ENCODE measurements at regions not wholly inside any gene's neighbourhood (a gene's known extent, or its start where the extent isn't known, plus 50 kb on each side); places are given as distances from the start of the nearest gene placed in this dataset.
"Not testable (repeated sequence)": the region's sequence is repeated elsewhere in the genome, so short reads cannot be mapped to it uniquely, and the experiment has no call there.

- H3K27me3 Mint-ChIP-seq = peaks cover 46% of the 10 kb centered on the region
- H3K4me3 Mint-ChIP-seq = no peak overlapping the region
- no peaks in the 10 kb centered on the region for H3K36me3 Mint-ChIP-seq
- no peak for DNase-seq
- no peaks in the 10 kb centered on the region for H3K9me3 Mint-ChIP-seq
- H3K4me1 Mint-ChIP-seq = no peaks in the 10 kb centered on the region
- no peak overlapping the region for H3K27ac Mint-ChIP-seq
These were observed 103.4 kb upstream of the STMND1 start for GRCh38 chr6:16998461-16998860.

DNA sequence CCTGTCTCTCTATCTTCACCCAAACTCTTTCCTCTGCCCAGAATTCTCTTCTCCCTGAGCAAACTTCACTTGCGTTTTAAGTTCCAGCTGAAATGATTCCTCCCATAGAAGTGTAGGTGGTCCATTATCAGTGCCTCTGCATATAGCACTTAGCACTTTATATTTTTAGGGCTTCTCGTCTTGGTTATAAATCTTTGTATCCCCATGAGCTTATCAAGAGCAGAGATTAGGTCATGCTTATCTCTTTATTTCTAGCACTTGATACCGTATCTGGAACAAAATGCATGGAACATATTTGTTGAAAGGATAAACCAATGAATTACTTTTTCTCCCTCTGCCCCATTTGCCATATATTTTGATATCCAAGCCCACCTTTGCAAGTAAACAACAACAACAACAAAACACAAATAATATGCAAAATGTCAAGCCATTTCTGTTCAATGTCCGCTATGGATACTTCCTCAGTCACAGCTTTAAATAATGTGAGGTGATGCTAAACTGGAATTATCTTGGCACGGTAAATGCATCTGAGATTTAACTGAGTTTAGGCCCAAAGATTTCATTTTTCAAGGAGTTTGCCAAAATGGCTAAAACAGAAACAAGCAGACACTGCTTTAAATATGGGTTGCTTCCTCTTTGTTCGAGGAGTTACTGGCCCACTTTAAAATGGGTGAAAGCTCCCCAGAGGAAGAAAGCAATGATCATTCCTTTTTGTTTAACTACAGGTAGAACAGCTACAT is 106.2 kb upstream of the STMND1 start:
- Mint-ChIP-seq H3K4me1 (no peaks in the 10 kb centered on the region), H3K27me3 (peaks cover 26% of the 10 kb centered on the region), H3K9me3 (no peaks in the 10 kb centered on the region), H3K27ac (no peak overlapping the region), H3K36me3 (no peaks in the 10 kb centered on the region), H3K4me3 (no peak overlapping the region)
- DNase-seq = no peak

DNA sequence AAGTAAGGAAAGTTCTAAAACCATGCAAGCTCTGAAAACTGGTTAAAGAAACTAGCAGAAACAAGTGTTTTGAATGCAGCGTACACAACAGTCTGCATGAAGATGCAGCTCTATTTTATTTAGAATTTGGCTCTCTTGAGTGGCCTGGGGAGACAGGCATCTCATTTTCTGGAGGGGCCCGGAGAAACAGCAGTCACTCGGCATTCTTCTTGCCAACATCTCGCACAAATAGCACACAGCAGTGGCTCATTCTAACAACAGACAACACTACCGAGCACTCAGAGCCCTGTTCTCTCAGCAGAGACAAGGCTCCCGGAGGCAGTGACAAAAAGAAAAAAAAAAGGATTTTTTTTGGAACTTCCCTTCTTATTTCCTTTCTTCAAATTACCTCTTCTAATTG is 108.5 kb upstream of the STMND1 start:
- H3K27ac Mint-ChIP-seq = no peak overlapping the region
- H3K27me3 Mint-ChIP-seq = peaks cover 12% of the 10 kb centered on the region
- no peak for DNase-seq
- no peaks in the 10 kb centered on the region for H3K4me1 Mint-ChIP-seq
- H3K36me3 Mint-ChIP-seq = peaks cover 4% of the 10 kb centered on the region
- H3K4me3 Mint-ChIP-seq = no peak overlapping the region
- peaks cover 10% of the 10 kb centered on the region for H3K9me3 Mint-ChIP-seq

GRCh38 chr6:16991981-16992629 is 109.7 kb upstream of the STMND1 start:
- DNase-seq = no peak
- Mint-ChIP-seq H3K9me3 (peaks cover 17% of the 10 kb centered on the region), H3K27me3 (peaks cover 9% of the 10 kb centered on the region), H3K4me1 (no peaks in the 10 kb centered on the region), H3K27ac (no peak overlapping the region), H3K4me3 (no peak overlapping the region), H3K36me3 (peaks cover 4% of the 10 kb centered on the region)

GRCh38 chr6:16989976-16990375 is 111.9 kb upstream of the STMND1 start:
- not testable (repeated sequence) for H3K4me1 Mint-ChIP-seq, H3K36me3 Mint-ChIP-seq, H3K4me3 Mint-ChIP-seq, H3K27ac Mint-ChIP-seq, DNase-seq
- Mint-ChIP-seq H3K27me3 (peaks cover 23% of the 10 kb centered on the region), H3K9me3 (peaks cover 17% of the 10 kb centered on the region)

GRCh38 chr6:16989382-16989781 is 112.5 kb upstream of the STMND1 start:
- H3K27ac Mint-ChIP-seq = no peak overlapping the region
- peaks cover 17% of the 10 kb centered on the region for H3K9me3 Mint-ChIP-seq
- H3K4me1 Mint-ChIP-seq = no peaks in the 10 kb centered on the region
- H3K27me3 Mint-ChIP-seq = peaks cover 28% of the 10 kb centered on the region
- no peak overlapping the region for H3K4me3 Mint-ChIP-seq
- peaks cover 4% of the 10 kb centered on the region for H3K36me3 Mint-ChIP-seq
- no peak for DNase-seq

DNA sequence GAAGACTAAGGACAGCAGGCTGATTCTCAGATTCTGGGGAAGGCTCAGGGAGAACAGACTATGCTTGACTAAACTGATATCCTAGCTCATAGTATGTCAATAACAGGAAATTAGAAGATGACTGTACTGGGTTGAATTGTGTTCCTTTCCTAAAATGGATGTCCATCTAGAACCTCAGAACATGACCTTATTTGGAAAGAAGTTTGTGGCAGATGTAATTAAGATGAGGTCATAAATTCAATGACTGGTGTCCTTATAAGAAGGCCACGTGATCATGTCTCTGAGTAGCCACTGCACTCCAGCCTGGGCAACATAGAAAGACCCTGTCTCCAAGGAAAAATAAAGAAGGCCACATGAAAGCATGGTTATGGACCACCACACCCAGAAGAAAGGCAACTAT is 113.9 kb upstream of the STMND1 start:
- Mint-ChIP-seq H3K27ac (no peak overlapping the region), H3K27me3 (peaks cover 33% of the 10 kb centered on the region)

GRCh38 chr6:16985513-16986284 is 116.2 kb upstream of the STMND1 start:
- DNase-seq = no peak
- peaks cover 4% of the 10 kb centered on the region for H3K36me3 Mint-ChIP-seq
- no peak overlapping the region for H3K27ac Mint-ChIP-seq
- peaks cover 17% of the 10 kb centered on the region for H3K9me3 Mint-ChIP-seq
- H3K4me3 Mint-ChIP-seq = no peak overlapping the region
- no peaks in the 10 kb centered on the region for H3K4me1 Mint-ChIP-seq
- H3K27me3 Mint-ChIP-seq = peaks cover 34% of the 10 kb centered on the region

More for the DNA sequence above, 113.9 kb upstream of the STMND1 start:
- Mint-ChIP-seq H3K9me3 (peaks cover 17% of the 10 kb centered on the region), H3K36me3 (peaks cover 4% of the 10 kb centered on the region), H3K4me1 (no peaks in the 10 kb centered on the region), H3K4me3 (no peak overlapping the region)
- no peak for DNase-seq

- Mint-ChIP-seq H3K27ac (no peak overlapping the region), H3K36me3 (no peaks in the 10 kb centered on the region), H3K4me3 (no peak overlapping the region), H3K9me3 (peaks cover under 1% of the 10 kb centered on the region), H3K27me3 (peaks cover 52% of the 10 kb centered on the region), H3K4me1 (no peaks in the 10 kb centered on the region)
- no peak for DNase-seq
These were observed 119.0 kb upstream of the STMND1 start for GRCh38 chr6:16982807-16983206.

- no peak for DNase-seq
- peaks cover 53% of the 10 kb centered on the region for H3K27me3 Mint-ChIP-seq
- H3K4me1 Mint-ChIP-seq = no peaks in the 10 kb centered on the region
- no peaks in the 10 kb centered on the region for H3K36me3 Mint-ChIP-seq
- H3K9me3 Mint-ChIP-seq = no peaks in the 10 kb centered on the region
- H3K4me3 Mint-ChIP-seq = no peak overlapping the region
- H3K27ac Mint-ChIP-seq = no peak overlapping the region
These were observed 122.0 kb upstream of the STMND1 start for GRCh38 chr6:16979677-16980370.

- H3K4me3 Mint-ChIP-seq = no peak overlapping the region
- no peaks in the 10 kb centered on the region for H3K9me3 Mint-ChIP-seq
- H3K4me1 Mint-ChIP-seq = no peaks in the 10 kb centered on the region
- no peak for DNase-seq
- peaks cover 52% of the 10 kb centered on the region for H3K27me3 Mint-ChIP-seq
- H3K27ac Mint-ChIP-seq = no peak overlapping the region
- no peaks in the 10 kb centered on the region for H3K36me3 Mint-ChIP-seq
These were observed 123.2 kb upstream of the STMND1 start for GRCh38 chr6:16978686-16979085.

GRCh38 chr6:16976385-16977183 is 125.3 kb upstream of the STMND1 start:
- H3K4me1 Mint-ChIP-seq = peaks cover 3% of the 10 kb centered on the region
- H3K9me3 Mint-ChIP-seq = no peaks in the 10 kb centered on the region
- no peaks in the 10 kb centered on the region for H3K36me3 Mint-ChIP-seq
- no peak for DNase-seq
- peaks cover 67% of the 10 kb centered on the region for H3K27me3 Mint-ChIP-seq
- no peak overlapping the region for H3K4me3 Mint-ChIP-seq
- H3K27ac Mint-ChIP-seq = no peak overlapping the region

- Mint-ChIP-seq H3K4me3 (no peak overlapping the region), H3K27ac (no peak overlapping the region), H3K9me3 (no peaks in the 10 kb centered on the region), H3K27me3 (peaks cover 70% of the 10 kb centered on the region), H3K36me3 (no peaks in the 10 kb centered on the region), H3K4me1 (peaks cover 3% of the 10 kb centered on the region)
- DNase-seq = no peak
These were observed 127.0 kb upstream of the STMND1 start for GRCh38 chr6:16974704-16975359.

DNA sequence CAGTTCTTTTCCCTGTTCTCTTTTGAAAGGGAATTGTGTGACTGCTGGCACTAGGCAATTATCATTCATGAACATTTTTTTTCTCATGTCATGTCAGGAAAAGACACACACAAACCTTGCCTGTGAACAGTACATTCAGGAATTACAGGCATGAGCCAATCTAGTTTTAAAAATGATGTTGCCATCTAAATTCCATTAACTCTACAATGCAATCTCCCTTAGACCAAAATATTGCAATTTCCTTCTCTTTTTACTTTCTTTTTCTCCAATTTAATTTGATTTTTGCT is 127.5 kb upstream of the STMND1 start:
- no peak overlapping the region for H3K4me3 Mint-ChIP-seq
- no peak for DNase-seq
- H3K4me1 Mint-ChIP-seq = peaks cover 3% of the 10 kb centered on the region
- H3K36me3 Mint-ChIP-seq = no peaks in the 10 kb centered on the region
- no peak overlapping the region for H3K27ac Mint-ChIP-seq
- peaks cover 71% of the 10 kb centered on the region for H3K27me3 Mint-ChIP-seq
- H3K9me3 Mint-ChIP-seq = no peaks in the 10 kb centered on the region

Measured in activated naive CD8-positive, alpha-beta T cell treated with anti-CD3 and anti-CD28 coated beads for 36 hours (primary cell).